Astrocyte (in vitro differentiated cells and primary cell): ENCODE measurements at regions not wholly inside any gene's neighbourhood (a gene's known extent, or its start where the extent isn't known, plus 50 kb on each side); places are given as distances from the start of the nearest gene placed in this dataset.

ENCODE experiments used
- EZH2 ChIP-seq: IDR thresholded peaks from 2 replicates; pipeline ENCODE4 v1.6.1; 2012; ENCODE audit warnings: mild to moderate bottlenecking, low read length, inconsistent platforms; ENCODE audit not compliant: insufficient read depth
- TF ChIP-seq, protein P1 (sequence below): IDR thresholded peaks from 2 replicates; pipeline ENCODE4 v1.5.1; 2011; ENCODE audit warnings: low read depth, mild to moderate bottlenecking, inconsistent platforms, low read length, moderate library complexity; ENCODE audit not compliant: insufficient read depth

DNA sequence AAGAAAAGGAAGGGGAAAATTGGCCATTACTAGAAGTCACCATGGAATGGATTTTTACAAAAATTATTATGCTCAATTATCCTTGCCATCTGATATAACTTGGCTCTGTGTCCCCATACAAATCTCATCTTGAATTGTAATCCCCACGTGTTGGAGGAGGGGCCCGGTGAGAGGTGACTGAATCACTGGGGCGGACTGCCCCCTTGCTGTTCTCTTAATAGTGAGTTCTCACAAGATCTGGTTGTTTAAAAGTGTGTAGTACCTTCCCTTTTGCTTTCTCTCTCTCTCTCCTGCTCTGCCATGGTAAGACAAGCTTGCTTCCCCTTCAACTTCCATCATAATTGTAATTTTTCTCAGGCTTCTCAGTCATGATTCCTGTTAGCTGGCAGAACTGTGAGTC, 1023.6 kb downstream of the XPNPEP1 start:
- TF ChIP-seq, protein P1, sequence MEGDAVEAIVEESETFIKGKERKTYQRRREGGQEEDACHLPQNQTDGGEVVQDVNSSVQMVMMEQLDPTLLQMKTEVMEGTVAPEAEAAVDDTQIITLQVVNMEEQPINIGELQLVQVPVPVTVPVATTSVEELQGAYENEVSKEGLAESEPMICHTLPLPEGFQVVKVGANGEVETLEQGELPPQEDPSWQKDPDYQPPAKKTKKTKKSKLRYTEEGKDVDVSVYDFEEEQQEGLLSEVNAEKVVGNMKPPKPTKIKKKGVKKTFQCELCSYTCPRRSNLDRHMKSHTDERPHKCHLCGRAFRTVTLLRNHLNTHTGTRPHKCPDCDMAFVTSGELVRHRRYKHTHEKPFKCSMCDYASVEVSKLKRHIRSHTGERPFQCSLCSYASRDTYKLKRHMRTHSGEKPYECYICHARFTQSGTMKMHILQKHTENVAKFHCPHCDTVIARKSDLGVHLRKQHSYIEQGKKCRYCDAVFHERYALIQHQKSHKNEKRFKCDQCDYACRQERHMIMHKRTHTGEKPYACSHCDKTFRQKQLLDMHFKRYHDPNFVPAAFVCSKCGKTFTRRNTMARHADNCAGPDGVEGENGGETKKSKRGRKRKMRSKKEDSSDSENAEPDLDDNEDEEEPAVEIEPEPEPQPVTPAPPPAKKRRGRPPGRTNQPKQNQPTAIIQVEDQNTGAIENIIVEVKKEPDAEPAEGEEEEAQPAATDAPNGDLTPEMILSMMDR: no peak
- TF ChIP-seq EZH2: no peak
